ENCODE measurements at regions not wholly inside any gene's neighbourhood (a gene's known extent, or its start where the extent isn't known, plus 50 kb on each side); places are given as distances from the start of the nearest gene placed in this dataset.

DNA sequence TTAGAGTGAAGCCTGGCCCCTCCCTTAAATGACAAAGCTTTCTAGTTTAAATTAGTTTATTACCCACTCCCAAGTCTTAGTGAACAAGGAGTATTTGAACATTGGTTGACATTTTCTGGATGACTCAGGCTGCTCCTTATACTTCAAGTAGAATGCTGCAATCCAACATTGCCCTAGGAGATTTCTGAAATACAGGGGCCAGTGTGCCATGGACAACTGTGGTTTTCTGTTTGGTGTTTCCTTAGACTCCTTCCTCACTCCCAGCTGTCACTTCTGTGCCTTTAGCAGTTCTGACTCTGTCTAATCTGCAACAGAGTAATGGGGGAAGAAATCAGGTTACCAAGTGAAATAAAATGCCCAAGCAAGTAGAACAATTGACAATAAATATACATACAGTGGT, 116.1 kb upstream of the P2RY1 start:
- CTCF ChIA-PET, result no interaction called here
- POLR2A ChIA-PET, result no interaction called here
- no peak for TF ChIP-seq SP1 (IDR thresholded peaks at IDR 0.05)
- TF ChIP-seq ELF4 (IDR thresholded peaks at IDR 0.05), result no peak
- no peak for TF ChIP-seq CTBP1 (IDR thresholded peaks at IDR 0.05; ENCODE audit: borderline replicate concordance)
- no peak for TF ChIP-seq FOXM1 (IDR thresholded peaks at IDR 0.05; ENCODE audit: borderline replicate concordance)
- no peak for DNase-seq (ENCODE audit: extremely low spot score)

DNA sequence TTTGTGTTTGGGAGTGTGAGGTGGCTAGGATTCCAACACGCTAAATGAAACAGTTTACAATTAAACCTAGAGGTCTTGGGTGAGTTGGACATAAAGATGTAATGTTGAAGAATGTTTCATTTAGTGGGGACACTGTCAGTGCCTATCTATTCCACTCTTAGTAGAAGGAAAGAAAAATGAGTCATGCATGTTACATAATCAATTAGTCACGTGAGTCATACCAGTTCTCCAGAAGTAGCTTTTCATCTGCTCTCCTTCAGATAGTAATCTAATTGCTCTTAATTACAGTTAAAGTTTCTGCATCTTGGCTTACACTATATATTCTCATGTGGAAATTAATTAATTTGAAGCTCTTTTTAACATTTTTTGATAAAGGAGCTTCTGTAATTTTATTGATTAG, 115.7 kb upstream of the P2RY1 start:
- ChIA-PET POLR2A (no interaction called here), CTCF (no interaction called here)
- no peak for DNase-seq (ENCODE audit: extremely low spot score)
- no peak for TF ChIP-seq HDGF (IDR thresholded peaks at IDR 0.05; ENCODE audit: borderline replicate concordance)
- no peak for TF ChIP-seq NFRKB (IDR thresholded peaks at IDR 0.05)
- no peak for TF ChIP-seq FOXK2 (IDR thresholded peaks at IDR 0.05)
- TF ChIP-seq ZNF384 (IDR thresholded peaks at IDR 0.05), result no peak
- no peak for TF ChIP-seq L3MBTL2 (conservative IDR thresholded peaks at IDR 0.05)
- no peak for TF ChIP-seq CTBP1 (IDR thresholded peaks at IDR 0.05; ENCODE audit: borderline replicate concordance)
- TF ChIP-seq LEF1 (IDR thresholded peaks at IDR 0.05; ENCODE audit: borderline replicate concordance), result no peak
- TF ChIP-seq FOXM1 (IDR thresholded peaks at IDR 0.05; ENCODE audit: borderline replicate concordance), result no peak
- TF ChIP-seq BHLHE40 (IDR thresholded peaks at IDR 0.05; ENCODE audit: borderline replicate concordance), result no peak
- no peak for TF ChIP-seq TARDBP (IDR thresholded peaks at IDR 0.05)
- TF ChIP-seq PKNOX1 (IDR thresholded peaks at IDR 0.05), result no peak

DNA sequence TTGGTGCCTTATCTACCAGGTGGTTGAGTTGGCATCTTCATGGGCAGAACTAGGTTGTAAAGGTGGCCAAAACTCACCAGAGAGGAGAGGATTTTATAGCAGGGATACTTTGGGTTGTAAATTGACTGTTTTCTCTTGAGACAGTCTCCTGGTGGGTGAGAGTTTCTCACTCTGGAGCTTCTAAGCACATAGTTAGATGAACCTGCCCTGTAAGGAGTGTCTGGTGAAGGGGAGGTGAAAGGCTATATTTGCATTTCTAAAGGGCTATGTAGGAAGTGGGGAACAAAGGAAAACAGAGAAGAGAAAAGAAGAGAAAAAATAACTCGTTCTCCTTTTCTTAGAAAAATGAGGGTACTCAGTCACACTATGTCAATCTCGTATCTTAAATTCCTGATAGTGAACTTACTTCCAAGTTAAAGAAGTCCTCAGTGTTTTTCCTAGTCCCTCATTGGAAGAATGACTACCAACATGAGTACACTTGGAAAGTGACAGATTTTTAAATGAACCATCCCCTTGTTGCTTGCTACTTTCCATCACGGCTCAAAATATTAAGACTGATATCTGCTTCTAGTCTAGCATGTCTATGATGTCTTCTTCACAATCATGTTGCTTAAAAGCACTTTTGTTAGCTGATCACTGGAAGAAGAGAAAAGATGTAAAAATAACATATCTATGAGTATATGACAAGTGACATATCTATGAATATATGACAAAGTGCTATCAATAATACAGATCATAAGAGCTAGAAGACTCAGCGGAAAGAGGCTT, 113.8 kb upstream of the P2RY1 start:
- ChIA-PET POLR2A (no interaction called here), CTCF (no interaction called here)
- DNase-seq (ENCODE audit: extremely low spot score), result no peak
- no peak for TF ChIP-seq NFRKB (IDR thresholded peaks at IDR 0.05)
- no peak for TF ChIP-seq TARDBP (IDR thresholded peaks at IDR 0.05)
- TF ChIP-seq SUZ12 (IDR thresholded peaks at IDR 0.05), result no peak
- no peak for TF ChIP-seq ZNF384 (IDR thresholded peaks at IDR 0.05)
- TF ChIP-seq FOXM1 (IDR thresholded peaks at IDR 0.05; ENCODE audit: borderline replicate concordance), result no peak
- no peak for TF ChIP-seq CTBP1 (IDR thresholded peaks at IDR 0.05; ENCODE audit: borderline replicate concordance)
- no peak for TF ChIP-seq ARNT (IDR thresholded peaks at IDR 0.05)
- TF ChIP-seq PKNOX1 (IDR thresholded peaks at IDR 0.05), result no peak
- no peak for TF ChIP-seq ELF4 (IDR thresholded peaks at IDR 0.05)
- TF ChIP-seq L3MBTL2 (conservative IDR thresholded peaks at IDR 0.05), result no peak
- no peak for TF ChIP-seq FOXK2 (IDR thresholded peaks at IDR 0.05)
- TF ChIP-seq FOXA1 (IDR thresholded peaks at IDR 0.05), result no peak
- TF ChIP-seq BHLHE40 (IDR thresholded peaks at IDR 0.05; ENCODE audit: borderline replicate concordance), result no peak
- no peak for TF ChIP-seq LEF1 (IDR thresholded peaks at IDR 0.05; ENCODE audit: borderline replicate concordance)
- no peak for TF ChIP-seq SP1 (IDR thresholded peaks at IDR 0.05)
- no peak for TF ChIP-seq HDGF (IDR thresholded peaks at IDR 0.05; ENCODE audit: borderline replicate concordance)

DNA sequence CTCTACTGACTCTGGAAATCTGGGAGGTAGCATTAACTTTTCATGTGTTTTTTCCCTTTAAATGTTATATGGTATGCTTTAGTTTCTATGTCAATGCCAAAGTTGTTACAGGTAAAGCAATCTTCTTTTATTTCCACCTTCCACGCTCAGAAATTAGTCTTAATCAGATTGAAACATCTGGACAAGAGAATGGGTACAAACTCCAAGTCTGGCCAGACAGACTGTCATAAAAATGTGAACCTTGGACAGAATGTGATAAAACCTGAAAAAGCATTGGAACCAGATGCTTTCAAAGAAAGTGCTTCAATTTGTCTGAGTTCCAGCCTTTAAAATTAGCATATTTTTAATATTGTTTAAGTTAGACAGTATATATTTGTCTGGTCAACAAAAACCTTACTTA, 110.7 kb upstream of the P2RY1 start:
- TF ChIP-seq FOXK2 (IDR thresholded peaks at IDR 0.05) (no peak), TARDBP (IDR thresholded peaks at IDR 0.05) (no peak), CTBP1 (IDR thresholded peaks at IDR 0.05; ENCODE audit: borderline replicate concordance) (no peak), ZNF384 (IDR thresholded peaks at IDR 0.05) (no peak)
- POLR2A ChIA-PET, result no interaction called here
- CTCF ChIA-PET, result no interaction called here
- DNase-seq (ENCODE audit: extremely low spot score), result no peak

GRCh38 chr3:152728231-152728980, 106.5 kb upstream of the P2RY1 start:
- TF ChIP-seq LEF1 (IDR thresholded peaks at IDR 0.05; ENCODE audit: borderline replicate concordance) (no peak), BHLHE40 (IDR thresholded peaks at IDR 0.05; ENCODE audit: borderline replicate concordance) (no peak), FOXA1 (IDR thresholded peaks at IDR 0.05) (no peak), FOXM1 (IDR thresholded peaks at IDR 0.05; ENCODE audit: borderline replicate concordance) (no peak), ELF4 (IDR thresholded peaks at IDR 0.05) (no peak), ARNT (IDR thresholded peaks at IDR 0.05) (no peak), SUZ12 (IDR thresholded peaks at IDR 0.05) (no peak), HDGF (IDR thresholded peaks at IDR 0.05; ENCODE audit: borderline replicate concordance) (no peak), L3MBTL2 (conservative IDR thresholded peaks at IDR 0.05) (no peak), NFRKB (IDR thresholded peaks at IDR 0.05) (no peak), PKNOX1 (IDR thresholded peaks at IDR 0.05) (no peak), FOXK2 (IDR thresholded peaks at IDR 0.05) (no peak), CTBP1 (IDR thresholded peaks at IDR 0.05; ENCODE audit: borderline replicate concordance) (no peak), ZNF384 (IDR thresholded peaks at IDR 0.05) (no peak), TARDBP (IDR thresholded peaks at IDR 0.05) (no peak), SP1 (IDR thresholded peaks at IDR 0.05) (no peak)
- ChIA-PET CTCF (no interaction called here), POLR2A (interaction anchor here (1.3 kb wide), 1 partner anchor 106 kb away, joined by 3 read pairs; the partner anchor contains the start of gene P2RY1)
- no peak for DNase-seq (ENCODE audit: extremely low spot score)

- TF ChIP-seq BHLHE40 (IDR thresholded peaks at IDR 0.05; ENCODE audit: borderline replicate concordance) (no peak), TARDBP (IDR thresholded peaks at IDR 0.05) (no peak), FOXM1 (IDR thresholded peaks at IDR 0.05; ENCODE audit: borderline replicate concordance) (no peak), NFRKB (IDR thresholded peaks at IDR 0.05) (no peak), ARNT (IDR thresholded peaks at IDR 0.05) (no peak), FOXK2 (IDR thresholded peaks at IDR 0.05) (no peak), HDGF (IDR thresholded peaks at IDR 0.05; ENCODE audit: borderline replicate concordance) (no peak), LEF1 (IDR thresholded peaks at IDR 0.05; ENCODE audit: borderline replicate concordance) (no peak), PKNOX1 (IDR thresholded peaks at IDR 0.05) (no peak), FOXA1 (IDR thresholded peaks at IDR 0.05) (no peak), ELF4 (IDR thresholded peaks at IDR 0.05) (no peak), SUZ12 (IDR thresholded peaks at IDR 0.05) (no peak), CTBP1 (IDR thresholded peaks at IDR 0.05; ENCODE audit: borderline replicate concordance) (no peak), L3MBTL2 (conservative IDR thresholded peaks at IDR 0.05) (no peak), SP1 (IDR thresholded peaks at IDR 0.05) (no peak), ZNF384 (IDR thresholded peaks at IDR 0.05) (no peak)
- ChIA-PET CTCF (no interaction called here), POLR2A (no interaction called here)
- no peak for DNase-seq (ENCODE audit: extremely low spot score)
Observed at GRCh38 chr3:152729906-152730305, 105.0 kb upstream of the P2RY1 start.
